Panc1 (cell line): ENCODE measurements at regions not wholly inside any gene's neighbourhood (a gene's known extent, or its start where the extent isn't known, plus 50 kb on each side); places are given as distances from the start of the nearest gene placed in this dataset.

Experiments used
- POLR2AphosphoS5 ChIP-seq: IDR thresholded peaks from 2 replicates; pipeline ENCODE4 v1.6.1; 2012; ENCODE audit warnings: mild to moderate bottlenecking, low read depth, low read length, moderate library complexity
- SIN3A ChIP-seq: IDR thresholded peaks from 2 replicates; pipeline ENCODE4 v1.6.1; 2012; ENCODE audit warnings: low read depth, mild to moderate bottlenecking, low read length, moderate library complexity, borderline replicate concordance; ENCODE audit not compliant: insufficient read depth
- TF ChIP-seq, protein P1 (sequence below): fragments of 450-650 bp; IDR thresholded peaks from 2 replicates; pipeline ENCODE4 v1.5.1; 2017; ENCODE audit warnings: mild to moderate bottlenecking
- TF ChIP-seq, protein P2 (sequence below), 2 experiments: IDR thresholded peaks; 2 replicates each; pipeline ENCODE4 v1.6.1; 2011 to 2012; ENCODE audit warnings: low read depth in 2 of 2, control low read depth in 1 of 2, low read length in 1 of 2, mild to moderate bottlenecking in 1 of 2, moderate library complexity in 1 of 2; ENCODE audit not compliant: insufficient read depth in 1 of 2

DNA sequence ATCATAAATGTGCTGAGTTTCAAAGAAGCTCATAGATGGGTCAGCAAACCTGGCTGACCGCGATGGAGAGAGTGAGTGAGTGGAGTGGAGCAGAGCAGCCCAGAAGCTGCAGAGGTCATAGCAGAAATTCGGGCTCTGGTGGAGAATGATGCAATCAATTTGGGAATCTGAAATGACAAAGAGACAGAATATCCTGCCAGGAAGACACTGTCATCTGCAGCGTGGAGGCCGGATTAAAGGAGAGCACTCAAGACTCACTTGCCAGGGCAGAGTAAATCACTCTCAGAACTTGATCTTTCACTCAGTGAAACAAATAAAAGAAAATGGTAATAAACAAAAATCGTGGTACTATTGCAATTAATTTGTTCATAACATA, 109.6 kb upstream of the RREB1 start:
- TF ChIP-seq, protein P1, sequence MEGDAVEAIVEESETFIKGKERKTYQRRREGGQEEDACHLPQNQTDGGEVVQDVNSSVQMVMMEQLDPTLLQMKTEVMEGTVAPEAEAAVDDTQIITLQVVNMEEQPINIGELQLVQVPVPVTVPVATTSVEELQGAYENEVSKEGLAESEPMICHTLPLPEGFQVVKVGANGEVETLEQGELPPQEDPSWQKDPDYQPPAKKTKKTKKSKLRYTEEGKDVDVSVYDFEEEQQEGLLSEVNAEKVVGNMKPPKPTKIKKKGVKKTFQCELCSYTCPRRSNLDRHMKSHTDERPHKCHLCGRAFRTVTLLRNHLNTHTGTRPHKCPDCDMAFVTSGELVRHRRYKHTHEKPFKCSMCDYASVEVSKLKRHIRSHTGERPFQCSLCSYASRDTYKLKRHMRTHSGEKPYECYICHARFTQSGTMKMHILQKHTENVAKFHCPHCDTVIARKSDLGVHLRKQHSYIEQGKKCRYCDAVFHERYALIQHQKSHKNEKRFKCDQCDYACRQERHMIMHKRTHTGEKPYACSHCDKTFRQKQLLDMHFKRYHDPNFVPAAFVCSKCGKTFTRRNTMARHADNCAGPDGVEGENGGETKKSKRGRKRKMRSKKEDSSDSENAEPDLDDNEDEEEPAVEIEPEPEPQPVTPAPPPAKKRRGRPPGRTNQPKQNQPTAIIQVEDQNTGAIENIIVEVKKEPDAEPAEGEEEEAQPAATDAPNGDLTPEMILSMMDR: no peak
- TF ChIP-seq SIN3A: no peak
- TF ChIP-seq, protein P2, sequence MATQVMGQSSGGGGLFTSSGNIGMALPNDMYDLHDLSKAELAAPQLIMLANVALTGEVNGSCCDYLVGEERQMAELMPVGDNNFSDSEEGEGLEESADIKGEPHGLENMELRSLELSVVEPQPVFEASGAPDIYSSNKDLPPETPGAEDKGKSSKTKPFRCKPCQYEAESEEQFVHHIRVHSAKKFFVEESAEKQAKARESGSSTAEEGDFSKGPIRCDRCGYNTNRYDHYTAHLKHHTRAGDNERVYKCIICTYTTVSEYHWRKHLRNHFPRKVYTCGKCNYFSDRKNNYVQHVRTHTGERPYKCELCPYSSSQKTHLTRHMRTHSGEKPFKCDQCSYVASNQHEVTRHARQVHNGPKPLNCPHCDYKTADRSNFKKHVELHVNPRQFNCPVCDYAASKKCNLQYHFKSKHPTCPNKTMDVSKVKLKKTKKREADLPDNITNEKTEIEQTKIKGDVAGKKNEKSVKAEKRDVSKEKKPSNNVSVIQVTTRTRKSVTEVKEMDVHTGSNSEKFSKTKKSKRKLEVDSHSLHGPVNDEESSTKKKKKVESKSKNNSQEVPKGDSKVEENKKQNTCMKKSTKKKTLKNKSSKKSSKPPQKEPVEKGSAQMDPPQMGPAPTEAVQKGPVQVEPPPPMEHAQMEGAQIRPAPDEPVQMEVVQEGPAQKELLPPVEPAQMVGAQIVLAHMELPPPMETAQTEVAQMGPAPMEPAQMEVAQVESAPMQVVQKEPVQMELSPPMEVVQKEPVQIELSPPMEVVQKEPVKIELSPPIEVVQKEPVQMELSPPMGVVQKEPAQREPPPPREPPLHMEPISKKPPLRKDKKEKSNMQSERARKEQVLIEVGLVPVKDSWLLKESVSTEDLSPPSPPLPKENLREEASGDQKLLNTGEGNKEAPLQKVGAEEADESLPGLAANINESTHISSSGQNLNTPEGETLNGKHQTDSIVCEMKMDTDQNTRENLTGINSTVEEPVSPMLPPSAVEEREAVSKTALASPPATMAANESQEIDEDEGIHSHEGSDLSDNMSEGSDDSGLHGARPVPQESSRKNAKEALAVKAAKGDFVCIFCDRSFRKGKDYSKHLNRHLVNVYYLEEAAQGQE (IDR thresholded peaks at IDR 0.05; ENCODE audit: insufficient read depth in 1 of 2, low read depth in 2 of 2, low read length in 1 of 2): no peak
- TF ChIP-seq POLR2AphosphoS5: no peak
